Breast epithelium (tissue), 3 donors: ENCODE measurements at regions not wholly inside any gene's neighbourhood (a gene's known extent, or its start where the extent isn't known, plus 50 kb on each side); places are given as distances from the start of the nearest gene placed in this dataset.

Experiments used
- CTCF ChIP-seq, 3 donors: fragments of 450-650 bp; IDR thresholded peaks; one replicate each; pipeline ENCODE4 v1.5.1; 2016 to 2017; ENCODE audit warnings: antibody characterized with exemption in 3 of 3, mild to moderate bottlenecking in 3 of 3, moderate library complexity in 3 of 3
- POLR2A ChIP-seq: fragments of 450-650 bp; IDR thresholded peaks from one replicate; pipeline ENCODE4 v1.6.1; 2016; ENCODE audit warnings: antibody characterized with exemption, mild to moderate bottlenecking, moderate library complexity
- POLR2AphosphoS5 ChIP-seq, 3 donors: sonication (generic); formaldehyde crosslinking; IDR thresholded peaks; one replicate each; pipeline ENCODE4 v1.6.1; 2017; ENCODE audit warnings: antibody characterized with exemption in 3 of 3

DNA sequence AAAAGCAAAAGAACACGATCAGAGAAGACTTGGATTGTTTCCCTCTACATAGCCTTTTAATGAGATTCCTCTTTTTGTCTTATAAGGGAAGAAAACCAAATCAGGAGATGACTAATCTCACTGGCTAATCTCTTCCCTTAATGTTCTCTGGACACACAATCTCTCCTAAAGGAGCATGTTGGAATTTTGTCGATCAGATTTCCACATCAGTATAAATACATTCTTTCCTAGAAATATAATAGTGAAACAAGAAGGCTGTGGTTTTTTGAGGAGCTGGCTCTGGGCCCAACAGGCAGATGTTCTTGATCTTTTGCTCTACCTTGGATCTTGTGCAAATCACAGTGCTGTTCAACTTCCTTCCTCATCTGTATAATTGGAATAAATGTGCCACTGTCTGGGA lies 94.0 kb downstream of the GTPBP8 start:
- TF ChIP-seq CTCF (IDR thresholded peaks at IDR 0.05) (no peak), POLR2A (no peak), POLR2AphosphoS5 (IDR thresholded peaks at IDR 0.05) (peak in 1 of 3 donors; percentile 29)
